Fibroblast of skin of scalp (primary cell): ENCODE measurements at regions not wholly inside any gene's neighbourhood (a gene's known extent, or its start where the extent isn't known, plus 50 kb on each side); places are given as distances from the start of the nearest gene placed in this dataset.

Experiments
- DNase-seq: peaks from one replicate; pipeline ENCODE4 v3.0.0-alpha.2; 2013

GRCh38 chr2:66849153-66849755 lies 414.3 kb downstream of the MEIS1 start:
- DNase-seq = no peak

GRCh38 chr2:66850376-66850775 lies 415.5 kb downstream of the MEIS1 start:
- no peak for DNase-seq

DNA sequence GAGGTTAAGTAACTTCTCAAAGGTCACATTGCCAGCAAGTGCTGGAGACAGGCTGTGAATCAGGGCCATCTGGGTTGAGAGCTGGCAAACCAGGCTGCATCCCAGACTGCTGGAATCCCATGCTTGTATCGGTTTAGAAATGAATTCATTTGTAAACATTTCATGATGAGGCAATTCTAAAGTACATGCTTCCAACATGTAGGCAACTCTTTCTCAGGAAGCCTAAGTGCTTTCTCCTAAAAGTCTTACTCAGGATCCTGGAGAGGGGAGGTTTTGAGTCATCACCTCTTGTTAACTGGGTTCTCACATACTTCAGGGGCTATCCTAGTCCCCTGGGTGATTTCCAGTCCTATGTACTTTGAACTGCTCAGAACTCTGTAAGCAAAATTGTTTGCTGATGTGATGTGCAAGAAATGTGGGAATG lies 416.5 kb downstream of the MEIS1 start:
- peak; percentile 98 for DNase-seq

DNA sequence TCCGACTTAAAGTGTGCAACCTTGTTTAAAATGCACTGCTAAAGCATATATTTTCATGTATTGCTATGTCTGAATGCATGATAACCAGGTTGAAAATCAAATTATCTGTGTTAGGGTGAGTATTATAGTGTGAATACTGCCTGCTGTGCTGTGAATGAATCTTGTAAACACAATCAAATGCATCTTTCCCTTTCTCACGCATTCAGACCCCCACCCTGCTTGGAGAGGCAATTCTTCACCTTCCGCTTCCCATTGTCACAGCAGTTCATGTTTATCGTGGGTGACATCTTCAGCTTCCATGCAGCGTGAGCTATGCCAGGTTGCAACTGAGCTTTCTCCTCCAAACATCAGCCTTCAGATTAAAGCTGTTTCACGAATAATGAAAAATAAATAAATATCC lies 418.0 kb downstream of the MEIS1 start:
- no peak for DNase-seq

DNA sequence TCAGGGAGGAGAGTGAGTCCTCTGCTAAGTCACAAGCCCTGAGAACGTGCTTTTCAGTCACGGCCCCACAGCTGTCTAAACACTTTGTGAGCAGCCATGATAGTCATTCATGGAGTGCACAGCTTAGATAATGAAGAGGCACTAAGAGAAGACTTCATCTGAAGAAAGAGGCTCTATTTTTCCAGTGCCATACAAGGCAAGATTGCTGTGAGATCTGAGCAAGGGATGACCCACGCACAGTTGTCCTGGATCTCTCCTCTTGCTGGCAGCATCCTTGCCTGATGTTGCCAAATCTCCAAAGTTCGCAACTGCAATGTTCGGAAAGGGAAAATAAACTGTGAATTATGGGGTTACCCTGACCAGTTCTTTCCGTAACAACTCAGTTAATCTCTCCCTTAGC lies 418.7 kb downstream of the MEIS1 start:
- DNase-seq = no peak

DNA sequence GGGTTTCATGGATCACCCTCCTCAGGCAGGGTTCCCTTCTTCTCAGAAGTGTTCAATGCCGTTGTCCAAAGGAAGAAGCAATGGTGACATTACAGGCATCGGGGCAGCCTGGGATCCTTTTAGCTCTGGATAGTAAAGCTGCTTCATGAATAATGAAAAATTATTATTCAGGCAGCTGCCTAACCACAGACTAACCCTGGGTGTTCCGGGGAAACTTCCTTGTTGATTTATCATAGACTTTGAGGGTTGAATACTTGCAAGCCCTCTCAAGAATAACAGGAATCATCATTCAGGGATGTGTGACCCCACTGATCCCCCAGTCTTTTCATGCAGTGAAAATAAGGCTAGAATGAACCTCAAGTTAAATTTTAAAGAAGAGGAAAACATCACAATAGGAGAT lies 419.4 kb downstream of the MEIS1 start:
- DNase-seq = peak; percentile 72

DNA sequence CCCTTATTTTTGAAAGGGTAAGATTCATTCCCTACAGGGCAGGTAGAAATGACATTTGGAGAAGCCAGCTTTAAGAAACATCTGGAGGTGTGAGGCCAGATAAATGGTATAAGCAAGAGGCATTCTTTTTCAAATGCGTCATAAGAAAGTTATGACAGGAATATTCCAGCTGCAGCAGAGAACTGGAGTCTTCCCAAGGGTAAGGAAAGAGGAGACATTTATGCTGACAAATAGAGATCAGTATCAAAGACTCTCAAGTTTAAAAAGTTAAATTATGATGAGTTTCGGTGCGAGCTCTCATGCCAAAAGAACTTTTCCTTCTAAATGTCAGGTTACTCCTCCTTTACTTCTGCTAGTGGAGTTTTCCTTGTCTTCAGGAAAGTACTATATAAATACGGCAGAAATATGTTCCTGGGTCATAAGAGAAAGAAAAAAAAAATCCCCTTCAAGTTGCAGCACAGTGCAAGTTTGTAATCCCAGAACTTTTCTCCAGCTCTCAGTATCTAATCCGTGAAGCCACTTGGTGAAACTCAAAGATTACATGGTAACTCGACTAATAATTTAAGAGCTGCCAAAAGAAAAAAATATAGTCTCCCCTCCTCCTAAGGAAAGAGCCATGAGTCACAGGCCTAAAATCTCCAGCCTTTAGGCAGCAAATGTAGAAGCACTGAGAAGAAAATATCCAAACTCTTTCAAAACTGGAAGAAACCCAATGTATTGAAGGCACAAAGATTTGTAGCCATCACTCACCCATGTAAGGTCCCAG lies 428.1 kb downstream of the MEIS1 start:
- peak; percentile 84 for DNase-seq

DNA sequence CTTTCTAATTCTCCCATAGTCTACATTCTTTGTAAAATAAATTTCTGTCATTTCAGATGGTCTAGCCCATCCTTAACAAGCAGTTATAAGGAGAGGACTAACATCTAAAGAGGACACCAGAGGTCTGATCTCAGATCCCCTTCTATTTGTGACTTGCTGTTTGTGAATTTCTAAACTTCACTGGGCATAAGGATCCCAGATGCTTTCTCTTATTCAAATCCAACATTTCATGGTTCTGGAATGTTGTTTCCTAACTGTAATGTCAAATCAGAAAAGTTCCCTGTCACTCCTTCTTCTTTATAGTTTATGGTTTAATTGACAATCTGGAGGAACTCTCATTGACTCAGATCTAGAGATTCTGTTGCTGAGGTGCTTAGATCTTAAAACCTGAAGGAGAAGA lies 430.2 kb downstream of the MEIS1 start:
- peak; percentile 46 for DNase-seq

GRCh38 chr2:66866331-66867062 lies 431.6 kb downstream of the MEIS1 start:
- peak; percentile 72 for DNase-seq

- no peak for DNase-seq
Measured at GRCh38 chr2:66867063-66867441, 432.1 kb downstream of the MEIS1 start.

GRCh38 chr2:66869076-66869475 lies 434.2 kb downstream of the MEIS1 start:
- DNase-seq = peak; percentile 39

DNA sequence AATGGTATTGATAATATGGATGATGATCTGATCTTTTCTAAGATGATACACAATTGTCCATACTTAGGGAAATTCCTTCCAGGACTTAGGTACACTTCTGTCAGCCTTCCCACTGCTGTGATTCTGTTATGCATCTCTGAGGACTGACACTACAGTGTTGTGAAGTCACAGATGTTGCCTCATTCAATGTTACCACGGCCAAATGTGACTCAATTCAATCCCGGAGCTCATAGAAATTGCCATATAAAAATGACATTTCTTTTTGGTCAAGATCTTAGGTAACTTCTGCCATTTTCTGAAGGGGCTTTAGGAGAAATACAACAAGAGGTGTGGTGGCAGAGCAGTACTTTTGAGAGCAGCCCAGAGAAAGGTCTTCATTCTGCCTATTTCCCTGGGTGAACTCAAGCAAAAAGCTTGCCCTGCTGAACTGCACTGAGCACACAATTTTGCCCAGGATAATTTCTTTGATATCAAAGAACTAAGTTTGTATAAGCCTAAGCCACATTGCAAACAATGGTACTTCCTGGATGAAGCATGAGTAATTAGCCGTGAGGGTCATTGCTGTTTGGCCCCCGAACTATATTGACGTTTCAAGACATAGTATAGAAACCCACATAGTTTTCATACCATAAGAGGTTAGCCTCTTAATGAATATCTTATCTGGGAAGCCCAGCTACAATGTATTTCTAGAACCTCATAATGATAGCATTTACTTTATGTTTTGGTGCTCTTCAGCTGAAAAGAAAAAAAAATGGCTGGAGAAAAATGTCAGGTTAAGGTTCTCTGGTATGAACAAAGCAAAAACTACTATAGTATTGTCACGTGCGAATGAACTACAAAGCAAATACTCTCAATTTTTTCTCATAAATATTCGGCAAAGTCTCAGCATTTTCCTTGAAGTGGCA lies 437.4 kb downstream of the MEIS1 start:
- DNase-seq = peak; percentile 57

DNA sequence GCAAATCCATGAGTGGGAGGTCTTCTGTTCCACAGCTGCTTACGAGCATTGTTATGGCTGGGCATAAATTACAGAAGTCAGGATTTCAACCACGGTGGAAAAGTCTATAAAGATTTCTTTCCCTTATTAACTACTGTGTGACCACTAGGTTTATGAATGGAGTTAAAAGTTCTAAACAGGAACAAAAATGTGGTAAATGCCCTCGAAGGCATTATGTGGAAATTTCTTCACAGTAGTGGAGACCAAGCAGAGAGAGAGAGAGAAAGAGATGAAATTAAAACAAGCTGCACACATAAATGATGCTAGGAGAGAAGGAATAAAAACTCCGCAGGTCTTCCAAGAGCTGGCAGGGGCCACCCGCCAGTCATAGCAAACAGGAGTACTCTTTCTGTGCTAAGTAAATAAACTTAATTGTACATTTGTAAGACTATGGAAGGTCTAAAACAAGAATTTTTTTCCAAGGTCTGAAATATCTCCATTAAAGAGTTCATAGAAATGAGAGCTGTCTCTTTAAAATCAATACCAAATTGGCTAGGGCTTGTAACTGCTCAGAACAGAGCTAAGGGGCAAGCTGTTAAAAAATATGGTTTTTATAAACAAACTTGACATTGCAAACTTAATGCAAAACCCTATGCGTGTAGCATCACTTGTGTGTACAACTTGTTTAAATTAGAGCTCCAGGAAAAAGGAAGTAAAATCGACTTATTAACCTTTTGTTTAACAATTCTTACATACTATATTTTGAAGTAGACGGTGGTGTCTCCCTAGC lies 438.2 kb downstream of the MEIS1 start:
- DNase-seq = peak; percentile 46

DNA sequence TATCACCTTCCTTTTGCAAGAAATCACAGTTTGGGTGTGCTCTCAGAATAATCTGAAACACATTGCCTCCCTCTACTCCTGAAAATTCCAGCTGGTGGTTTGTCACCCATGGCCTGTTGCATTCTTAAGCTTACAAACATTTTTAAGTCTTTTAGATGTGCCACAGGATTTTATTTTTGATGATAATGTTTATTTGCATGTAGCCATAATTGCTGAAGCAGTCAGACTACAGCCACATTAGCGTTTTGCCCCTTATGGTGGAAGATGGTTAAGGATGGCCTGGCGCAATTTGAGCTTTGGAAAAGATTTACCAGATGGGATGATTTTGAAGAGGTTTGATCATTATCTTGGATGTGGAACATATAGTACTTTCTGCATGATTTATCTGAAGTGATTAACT lies 439.5 kb downstream of the MEIS1 start:
- DNase-seq = peak; percentile 82

- DNase-seq = no peak
Measured at GRCh38 chr2:66875941-66876462, 441.1 kb downstream of the MEIS1 start.

GRCh38 chr2:66885775-66886383 lies 451.0 kb downstream of the MEIS1 start:
- no peak for DNase-seq

DNA sequence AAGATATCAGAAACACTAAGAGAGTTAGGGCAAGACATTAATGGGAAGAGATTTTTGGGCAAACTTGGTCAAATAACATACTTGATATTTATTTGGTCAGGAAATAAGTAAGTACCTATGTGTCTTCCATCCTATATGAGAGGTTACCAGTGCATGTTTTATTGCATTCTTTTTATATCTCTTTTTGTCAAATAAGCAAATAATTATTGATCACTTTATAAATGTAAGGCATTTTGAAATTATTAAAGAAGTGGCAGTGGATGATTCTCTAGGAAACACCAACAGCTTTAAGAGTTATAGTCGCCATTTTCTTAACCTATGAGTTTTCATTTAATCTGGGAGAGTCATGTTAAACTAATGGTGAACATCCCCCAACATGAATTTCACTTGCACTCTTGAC lies 453.3 kb downstream of the MEIS1 start:
- no peak for DNase-seq

DNA sequence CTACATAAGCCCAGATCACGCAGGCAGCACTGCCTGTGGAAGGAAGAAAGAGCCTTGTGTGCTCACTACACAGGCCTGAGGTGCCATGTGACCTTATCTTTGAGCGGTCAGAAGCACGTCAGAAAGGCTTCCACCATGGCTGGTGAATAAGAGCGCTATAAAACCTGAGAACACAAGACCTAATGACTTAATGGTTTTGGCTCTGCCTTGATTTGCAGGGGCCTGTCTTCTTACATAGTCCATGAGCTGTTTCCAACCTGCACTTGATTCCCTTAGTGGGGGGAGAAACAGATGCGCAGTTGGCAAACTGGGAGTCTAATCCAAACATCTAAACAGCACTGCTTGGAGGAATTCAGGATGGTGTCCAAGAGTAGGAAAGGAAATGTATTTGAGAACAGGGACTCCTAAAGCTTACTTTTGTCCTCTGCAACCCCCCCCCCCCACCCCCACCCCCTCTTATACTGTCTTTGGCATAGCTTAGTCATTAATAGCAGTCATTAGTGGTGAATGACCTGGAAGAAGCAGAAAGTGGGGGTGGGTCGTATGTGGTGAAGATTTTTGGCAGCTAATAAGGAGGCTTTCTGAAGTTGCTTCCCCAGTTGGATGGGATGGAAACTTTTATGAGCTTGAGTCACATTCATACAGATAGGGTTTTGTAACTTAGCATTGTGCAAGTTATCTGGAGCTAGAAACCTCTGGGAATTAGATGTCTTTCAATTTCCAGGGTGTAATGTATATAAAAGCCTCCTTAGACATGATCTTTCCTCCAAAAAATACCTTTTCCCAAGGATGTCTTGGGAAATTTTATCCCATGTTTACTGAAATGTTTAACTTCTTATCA lies 454.1 kb downstream of the MEIS1 start:
- DNase-seq = peak; percentile 95

DNA sequence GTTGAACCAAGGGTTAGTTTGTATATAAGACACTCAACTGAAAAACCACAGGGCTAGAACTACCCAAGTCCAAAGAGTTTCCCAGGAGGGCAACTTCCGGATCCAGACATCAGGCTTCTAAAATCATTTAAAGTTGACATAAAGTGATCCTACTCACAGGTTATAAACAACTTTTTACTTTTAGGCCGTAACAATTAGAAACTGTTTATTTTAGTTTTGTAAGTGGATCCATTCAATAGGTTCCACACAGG lies 454.6 kb downstream of the MEIS1 start:
- DNase-seq = no peak

- DNase-seq = peak; percentile 73
Measured at GRCh38 chr2:66890166-66890742, 455.3 kb downstream of the MEIS1 start.
